Right atrium auricular region (tissue), 2 donors: ENCODE measurements at regions not wholly inside any gene's neighbourhood (a gene's known extent, or its start where the extent isn't known, plus 50 kb on each side); places are given as distances from the start of the nearest gene placed in this dataset.

Source experiments
- DNase-seq: peaks from one replicate; pipeline ENCODE4 v3.0.0-alpha.2; 2019; ENCODE audit warnings: low spot score
- H3K27ac ChIP-seq, 2 donors: fragments of 200-600 bp; sonication (generic); 1 replicate in 1 of 2; 2 replicates in 1 of 2; pipeline ENCODE4 v1.5.1; 2016 to 2019
- H3K27me3 ChIP-seq, 2 donors: fragments of 200-600 bp; sonication (generic); one replicate each; pipeline versions ENCODE4 v1.5.1 to v1.6.0; 2017 to 2019
- H3K36me3 ChIP-seq: fragments of 200-600 bp; sonication (generic); one replicate; pipeline ENCODE4 v1.5.1; 2016
- H3K4me1 ChIP-seq, 2 donors: fragments of 200-600 bp; sonication (generic); one replicate each; pipeline versions ENCODE4 v1.5.1 to v1.6.0; 2017 to 2019
- H3K4me3 ChIP-seq, 2 donors: fragments of 200-600 bp; sonication (generic); 1 replicate in 1 of 2; 2 replicates in 1 of 2; pipeline ENCODE4 v1.5.1; 2017 to 2019; ENCODE audit warnings: mild to moderate bottlenecking in 1 of 2, moderate library complexity in 1 of 2
- H3K9me3 ChIP-seq, 2 donors: fragments of 200-600 bp; sonication (generic); one replicate each; pipeline ENCODE4 v1.5.1; 2019
- CTCF ChIP-seq, 2 donors: fragments of 200-600 bp; sonication (generic); IDR thresholded peaks; one replicate each; pipeline ENCODE4 v1.5.1; 2019; ENCODE audit warnings: antibody characterized with exemption in 2 of 2

GRCh38 chr14:76666746-76667145 is 94.5 kb upstream of the VASH1 start:
- H3K9me3 ChIP-seq, result peaks cover 0 to 13% of the 10 kb centered on the region in 2 donors
- no peaks in the 10 kb centered on the region for H3K36me3 ChIP-seq
- no peak for DNase-seq
- no peak overlapping the region for H3K27ac ChIP-seq
- no peaks in the 10 kb centered on the region for H3K27me3 ChIP-seq
- no peak for TF ChIP-seq CTCF (IDR thresholded peaks at IDR 0.05)
- H3K4me1 ChIP-seq, result no peaks in the 10 kb centered on the region
- no peak overlapping the region for H3K4me3 ChIP-seq

GRCh38 chr14:76669770-76670169 is 91.5 kb upstream of the VASH1 start:
- Histone ChIP-seq H3K4me1 (no peaks in the 10 kb centered on the region), H3K27ac (no peak overlapping the region), H3K36me3 (no peaks in the 10 kb centered on the region), H3K9me3 (peaks cover 0 to 13% of the 10 kb centered on the region in 2 donors), H3K27me3 (no peaks in the 10 kb centered on the region), H3K4me3 (no peak overlapping the region)
- no peak for TF ChIP-seq CTCF (IDR thresholded peaks at IDR 0.05)
- DNase-seq, result no peak

- no peaks in the 10 kb centered on the region for H3K4me1 ChIP-seq
- no peak for TF ChIP-seq CTCF (IDR thresholded peaks at IDR 0.05)
- no peak for DNase-seq
Measured at GRCh38 chr14:76672123-76672522, 89.1 kb upstream of the VASH1 start.

GRCh38 chr14:76673261-76673660 is 88.0 kb upstream of the VASH1 start:
- no peak overlapping the region for H3K4me3 ChIP-seq
- no peak overlapping the region for H3K27ac ChIP-seq
- no peak for TF ChIP-seq CTCF (IDR thresholded peaks at IDR 0.05)
- peaks cover 0 to 9% of the 10 kb centered on the region in 2 donors for H3K9me3 ChIP-seq
- no peak for DNase-seq
- no peaks in the 10 kb centered on the region for H3K36me3 ChIP-seq
- no peaks in the 10 kb centered on the region for H3K27me3 ChIP-seq
- H3K4me1 ChIP-seq, result no peaks in the 10 kb centered on the region

More at GRCh38 chr14:76672123-76672522, 89.1 kb upstream of the VASH1 start:
- H3K27ac ChIP-seq, result no peak overlapping the region
- H3K4me3 ChIP-seq, result no peak overlapping the region
- no peaks in the 10 kb centered on the region for H3K36me3 ChIP-seq
- H3K9me3 ChIP-seq, result peaks cover 0 to 13% of the 10 kb centered on the region in 2 donors
- H3K27me3 ChIP-seq, result no peaks in the 10 kb centered on the region

- no peak overlapping the region for H3K27ac ChIP-seq
- DNase-seq, result no peak
- no peak for TF ChIP-seq CTCF (IDR thresholded peaks at IDR 0.05)
Measured at GRCh38 chr14:76675046-76675445, 86.2 kb upstream of the VASH1 start.

GRCh38 chr14:76676539-76676938 is 84.7 kb upstream of the VASH1 start:
- H3K27me3 ChIP-seq, result no peaks in the 10 kb centered on the region
- no peak overlapping the region for H3K27ac ChIP-seq
- H3K36me3 ChIP-seq, result no peaks in the 10 kb centered on the region
- H3K4me3 ChIP-seq, result no peak overlapping the region
- no peak for TF ChIP-seq CTCF (IDR thresholded peaks at IDR 0.05)
- no peaks in the 10 kb centered on the region for H3K4me1 ChIP-seq
- DNase-seq, result no peak
- peaks cover 0 to 7% of the 10 kb centered on the region in 2 donors for H3K9me3 ChIP-seq

More at GRCh38 chr14:76675046-76675445, 86.2 kb upstream of the VASH1 start:
- Histone ChIP-seq H3K36me3 (no peaks in the 10 kb centered on the region), H3K27me3 (no peaks in the 10 kb centered on the region), H3K4me1 (no peaks in the 10 kb centered on the region), H3K4me3 (no peak overlapping the region), H3K9me3 (no peaks in the 10 kb centered on the region)
